GM12878 (cell line): ENCODE measurements at regions not wholly inside any gene's neighbourhood (a gene's known extent, or its start where the extent isn't known, plus 50 kb on each side); places are given as distances from the start of the nearest gene placed in this dataset.

ENCODE experiments used
- ATAC-seq: fragments of 200-7000 bp; cut with Tn5 transposase; 3 replicates; pipeline ENCODE4 v1.9.1; 2020; ENCODE audit warnings: mild to moderate bottlenecking, moderate library complexity
- BruUV-seq: library from RNA; stranded (reverse); fragments of 400-500 nt; replicated peaks from 2 replicates; lab custom pipeline; 2021; lab: Mats Ljungman, UMichigan
- CTCF ChIA-PET: fragments of 300-600 bp; sonication (Branson Sonifier 250); formaldehyde crosslinking; extraction: SDS; loops from one replicate; lab custom pipeline; 2021; ENCODE audit warnings: inconsistent platforms; lab: Yijun Ruan, JAX
- POLR2A ChIA-PET: fragments of 350-600 bp; formaldehyde crosslinking; extraction: SDS; loops from one replicate; lab custom pipeline; 2021; ENCODE audit warnings: inconsistent platforms; lab: Charles Lee
- RAD21 ChIA-PET: fragments of 300-600 bp; sonication (Branson Sonifier 250); formaldehyde crosslinking; loops from one replicate; lab custom pipeline; 2023; ENCODE audit warnings: antibody characterized with exemption; ENCODE audit not compliant: unreplicated experiment; lab: Charles Lee
- SMC1A ChIA-PET: fragments of 300-600 bp; sonication (Branson Sonifier 250); formaldehyde crosslinking; loops from one replicate; lab custom pipeline; 2023; ENCODE audit not compliant: unreplicated experiment, uncharacterized antibody; lab: Charles Lee
- DNase-seq: peaks from one replicate; pipeline ENCODE4 v3.0.0-alpha.2; 2011; ENCODE audit warnings: low read depth, low spot score
- FAIRE-seq: peaks from 3 replicates; lab custom pipeline; 2011; peaks lifted over from hg19 to GRCh38; lab: Jason Lieb, UNC
- H2AFZ ChIP-seq: 2 replicates; pipeline ENCODE4 v1.6.0; 2011; ENCODE audit warnings: low read depth, low read length, control low read depth; ENCODE audit not compliant: control insufficient read depth
- H3K27ac ChIP-seq: 2 replicates; pipeline ENCODE4 v1.5.1; 2011; ENCODE audit warnings: control low read depth; ENCODE audit not compliant: control insufficient read depth, insufficient read depth
- H3K27me3 ChIP-seq, 2 experiments: replicated peaks in 1 of 2; 2 replicates each; pipeline versions ENCODE4 v1.6.0 to v1.6.1; 2011; ENCODE audit warnings: low read length in 1 of 2; ENCODE audit not compliant: control insufficient read depth in 2 of 2, insufficient read depth in 2 of 2
- H3K36me3 ChIP-seq, 2 experiments: 2 replicates each; pipeline ENCODE4 v1.5.1; 2011; ENCODE audit warnings: low read length in 1 of 2; ENCODE audit not compliant: control insufficient read depth in 2 of 2, insufficient read depth in 2 of 2
- H3K4me1 ChIP-seq: 2 replicates; pipeline ENCODE4 v1.6.1; 2011; ENCODE audit warnings: mild to moderate bottlenecking, low read length, moderate library complexity, mixed read lengths; ENCODE audit not compliant: control insufficient read depth, insufficient read depth
- H3K4me2 ChIP-seq: 2 replicates; pipeline ENCODE4 v1.6.0; 2011; ENCODE audit warnings: control low read depth; ENCODE audit not compliant: control insufficient read depth, insufficient read depth
- H3K4me3 ChIP-seq: fragments of 200-600 bp; sonication (generic); 2 replicates; pipeline ENCODE4 v1.5.1; 2016
- H3K79me2 ChIP-seq: 2 replicates; pipeline ENCODE4 v1.6.0; 2011; ENCODE audit warnings: low read length; ENCODE audit not compliant: control insufficient read depth, insufficient read depth
- H3K9ac ChIP-seq: 2 replicates; pipeline ENCODE4 v1.8.0; 2011; ENCODE audit warnings: low read length, control low read depth, mixed read lengths; ENCODE audit not compliant: control insufficient read depth, insufficient read depth
- H3K9me3 ChIP-seq: replicated peaks from 3 replicates; pipeline ENCODE4 v1.5.1; 2011; ENCODE audit warnings: mild to moderate bottlenecking, low read length; ENCODE audit not compliant: control insufficient read depth, insufficient read depth
- H4K20me1 ChIP-seq: 2 replicates; pipeline ENCODE4 v1.6.0; 2011; ENCODE audit not compliant: control insufficient read depth, insufficient read depth
- ATF3 ChIP-seq: IDR thresholded peaks from 2 replicates; pipeline ENCODE4 v1.6.1; 2011; ENCODE audit warnings: low read depth, mild to moderate bottlenecking, low read length, moderate library complexity, borderline replicate concordance; ENCODE audit errors: extremely low read depth
- BRCA1 ChIP-seq: IDR thresholded peaks from 2 replicates; pipeline ENCODE4 v1.6.1; 2011; ENCODE audit warnings: low read depth, low read length, improper control_type of control experiment
- CHD1 ChIP-seq: IDR thresholded peaks from 2 replicates; pipeline ENCODE4 v1.6.1; 2012; ENCODE audit warnings: low read depth, low read length, improper control_type of control experiment
- CHD4 ChIP-seq: fragments of 200-600 bp; sonication (generic); IDR thresholded peaks from 2 replicates; pipeline ENCODE4 v1.6.1; 2016; ENCODE audit warnings: mild to moderate bottlenecking
- CREM ChIP-seq: IDR thresholded peaks from 2 replicates; pipeline ENCODE4 v1.6.1; 2014; ENCODE audit warnings: antibody characterized with exemption, low read depth
- JUNB ChIP-seq: IDR thresholded peaks from 2 replicates; pipeline ENCODE4 v1.6.1; 2016; ENCODE audit warnings: antibody characterized with exemption, mild to moderate bottlenecking
- KAT2A ChIP-seq: conservative IDR thresholded peaks from 2 replicates; pipeline ENCODE4 v1.6.1; 2011; ENCODE audit warnings: low read depth, low read length; ENCODE audit not compliant: control insufficient read depth
- KDM1A ChIP-seq: fragments of 200-600 bp; sonication (generic); IDR thresholded peaks from 2 replicates; pipeline ENCODE4 v1.6.1; 2016; ENCODE audit warnings: borderline replicate concordance
- MTA3 ChIP-seq: IDR thresholded peaks from 2 replicates; pipeline ENCODE4 v1.6.1; 2012; ENCODE audit warnings: low read length, inconsistent platforms, borderline replicate concordance
- NFXL1 ChIP-seq: fragments of 450-650 bp; IDR thresholded peaks from 2 replicates; pipeline ENCODE4 v1.6.1; 2017; ENCODE audit warnings: antibody characterized with exemption, mild to moderate bottlenecking, borderline replicate concordance
- NKRF ChIP-seq: fragments of 450-650 bp; conservative IDR thresholded peaks from 2 replicates; pipeline ENCODE4 v1.6.1; 2017; ENCODE audit warnings: mild to moderate bottlenecking, moderate library complexity
- NR2C1 ChIP-seq: fragments of 450-650 bp; IDR thresholded peaks from 2 replicates; pipeline ENCODE4 v1.6.1; 2017; ENCODE audit warnings: antibody characterized with exemption, mild to moderate bottlenecking, moderate library complexity
- RAD21 ChIP-seq: IDR thresholded peaks from 2 replicates; pipeline ENCODE4 v1.6.1; 2011; ENCODE audit warnings: mild to moderate bottlenecking, low read depth, low read length, moderate library complexity; ENCODE audit not compliant: insufficient read depth
- RFX5 ChIP-seq: IDR thresholded peaks from 2 replicates; pipeline ENCODE4 v1.6.1; 2011; ENCODE audit warnings: low read depth, low read length, improper control_type of control experiment
- SREBF2 ChIP-seq: IDR thresholded peaks from 2 replicates; pipeline ENCODE4 v1.6.1; 2012; ENCODE audit warnings: mild to moderate bottlenecking, low read length
- STAT3 ChIP-seq: IDR thresholded peaks from 2 replicates; pipeline ENCODE4 v1.6.1; 2011; ENCODE audit warnings: low read depth, low read length, improper control_type of control experiment
- ZBTB4 ChIP-seq: fragments of 450-650 bp; formaldehyde crosslinking; IDR thresholded peaks from 2 replicates; pipeline ENCODE4 v1.4.0; 2022; ENCODE audit warnings: mild to moderate bottlenecking, moderate library complexity
- ZNF274 ChIP-seq: IDR thresholded peaks from one replicate; pipeline ENCODE4 v1.8.0; 2011; ENCODE audit not compliant: insufficient read length, insufficient read depth
- WGBS: methylation state at CpG from one replicate; pipeline ENCODE4 v1.1.6; 2016; ENCODE audit warnings: low lambda C conversion rate; ENCODE audit not compliant: insufficient replicate concordance, insufficient coverage; ENCODE audit errors: missing lambda C conversion rate; 5-methylcytosine and 5-hydroxymethylcytosine counted together
- in situ Hi-C: fragments of 300-500 bp; cut with MboI; formaldehyde crosslinking; loops from 9 replicates; pipeline ENCODE4 v1.14.3; 2018; ENCODE audit warnings: mixed read lengths
- intact Hi-C: fragments of 100-400 bp; cut with micrococcal nuclease; formaldehyde crosslinking; loops from one replicate; pipeline ENCODE4 v1.14.2; 2022; ENCODE audit not compliant: unreplicated experiment

- TF ChIP-seq ZBTB4 (CRISPR knock-in tag) = no peak
- no peak for TF ChIP-seq MTA3
- no peak for TF ChIP-seq CHD1
- no peak for TF ChIP-seq BRCA1
- TF ChIP-seq CREM = no peak
- no peak for TF ChIP-seq NFXL1
- no peak for TF ChIP-seq RFX5
- no peak for TF ChIP-seq RAD21
- TF ChIP-seq KDM1A = no peak
Measured at GRCh38 chr1:232562855-232563510, 67.0 kb downstream of the SIPA1L2 start (continued).

- in situ Hi-C loops (no loop called here), intact Hi-C loops (no loop called here)
- Histone ChIP-seq H3K4me3 (no peak overlapping the region), H3K79me2 (no peaks in the 10 kb centered on the region), H3K27ac (no peak overlapping the region), H4K20me1 (no peaks in the 10 kb centered on the region), H3K4me1 (no peaks in the 10 kb centered on the region), H3K4me2 (no peak overlapping the region), H3K9ac (no peak overlapping the region), H3K36me3 (no peaks in the 10 kb centered on the region), H3K27me3 (peaks cover 0 to under 1% of the 10 kb centered on the region in 2 experiments; a peak in 1 of 4 replicates), H2AFZ (no peak overlapping the region), H3K9me3 (no peaks in the 10 kb centered on the region)
- CTCF ChIA-PET = no interaction called here
- DNase-seq = no peak
- WGBS = 0% methylated on average over 2 of the region's 2 CpGs
- no peak for FAIRE-seq
- no TSS peak for BruUV-seq
- no peak for ATAC-seq
- no peak for TF ChIP-seq SREBF2
- TF ChIP-seq STAT3 = no peak
- TF ChIP-seq ZNF274 = no peak
- TF ChIP-seq CHD4 = no peak
- no peak for TF ChIP-seq NKRF
- no peak for TF ChIP-seq KAT2A
- TF ChIP-seq NR2C1 = no peak
- no peak for TF ChIP-seq JUNB
- no peak for TF ChIP-seq ATF3
- POLR2A ChIA-PET = no interaction called here
- SMC1A ChIA-PET = no interaction called here
- RAD21 ChIA-PET = no interaction called here
Measured at GRCh38 chr1:232561381-232561780, 68.6 kb downstream of the SIPA1L2 start.
